ENCODE measurements at regions not wholly inside any gene's neighbourhood (a gene's known extent, or its start where the extent isn't known, plus 50 kb on each side); places are given as distances from the start of the nearest gene placed in this dataset.

DNA sequence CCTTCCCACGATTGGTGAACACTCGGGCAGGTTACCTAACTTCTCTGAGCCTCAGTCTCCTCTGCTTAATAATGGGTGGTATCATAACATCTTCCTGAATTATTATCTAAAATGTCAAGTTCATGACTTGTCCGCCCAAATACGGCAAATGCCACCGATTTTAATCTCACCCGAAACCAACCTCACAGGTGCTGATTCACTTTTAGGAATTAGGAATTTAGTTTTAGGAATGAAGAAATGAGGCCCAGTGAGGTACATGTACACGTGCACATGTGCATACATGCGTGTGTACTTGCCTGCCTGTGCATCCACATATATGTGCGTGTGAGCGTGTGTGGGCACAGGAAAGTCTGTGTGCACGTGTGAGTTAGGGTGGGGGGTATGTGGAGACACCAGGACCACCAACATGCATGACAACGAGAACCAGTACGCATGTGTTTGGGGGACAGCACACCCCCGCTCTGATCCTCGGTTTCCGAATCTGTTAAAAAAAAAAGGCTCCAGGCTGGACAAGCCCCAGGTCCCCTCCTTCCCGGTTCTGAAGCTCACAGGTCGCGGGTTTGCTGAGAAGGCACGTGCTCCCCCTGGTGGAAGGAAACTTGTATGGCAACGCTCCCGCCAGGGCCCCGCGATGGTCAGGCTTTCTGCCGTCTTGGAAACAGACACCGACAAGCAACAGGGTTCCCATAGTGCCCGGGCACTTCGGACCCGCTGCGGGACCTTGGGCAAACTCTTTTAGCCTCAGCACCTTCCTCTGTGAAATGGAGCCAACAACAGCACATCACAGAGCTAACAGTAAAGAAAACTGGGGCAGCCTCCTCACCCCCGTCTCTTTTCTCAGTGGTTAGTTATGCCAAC is 219.2 kb downstream of the RBFOX3 start:
- TF ChIP-seq, protein P1, sequence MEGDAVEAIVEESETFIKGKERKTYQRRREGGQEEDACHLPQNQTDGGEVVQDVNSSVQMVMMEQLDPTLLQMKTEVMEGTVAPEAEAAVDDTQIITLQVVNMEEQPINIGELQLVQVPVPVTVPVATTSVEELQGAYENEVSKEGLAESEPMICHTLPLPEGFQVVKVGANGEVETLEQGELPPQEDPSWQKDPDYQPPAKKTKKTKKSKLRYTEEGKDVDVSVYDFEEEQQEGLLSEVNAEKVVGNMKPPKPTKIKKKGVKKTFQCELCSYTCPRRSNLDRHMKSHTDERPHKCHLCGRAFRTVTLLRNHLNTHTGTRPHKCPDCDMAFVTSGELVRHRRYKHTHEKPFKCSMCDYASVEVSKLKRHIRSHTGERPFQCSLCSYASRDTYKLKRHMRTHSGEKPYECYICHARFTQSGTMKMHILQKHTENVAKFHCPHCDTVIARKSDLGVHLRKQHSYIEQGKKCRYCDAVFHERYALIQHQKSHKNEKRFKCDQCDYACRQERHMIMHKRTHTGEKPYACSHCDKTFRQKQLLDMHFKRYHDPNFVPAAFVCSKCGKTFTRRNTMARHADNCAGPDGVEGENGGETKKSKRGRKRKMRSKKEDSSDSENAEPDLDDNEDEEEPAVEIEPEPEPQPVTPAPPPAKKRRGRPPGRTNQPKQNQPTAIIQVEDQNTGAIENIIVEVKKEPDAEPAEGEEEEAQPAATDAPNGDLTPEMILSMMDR (IDR thresholded peaks at IDR 0.05): peak; percentile 97
- TF ChIP-seq POLR2AphosphoS5 (IDR thresholded peaks at IDR 0.05; ENCODE audit: low read depth, low read length): no peak
